HG02642 (cell line): ENCODE measurements at regions not wholly inside any gene's neighbourhood (a gene's known extent, or its start where the extent isn't known, plus 50 kb on each side); places are given as distances from the start of the nearest gene placed in this dataset.

Experiments used
- ATAC-seq: cut with Tn5 transposase; IDR thresholded peaks from one replicate; pipeline ENCODE4 v1.9.1; 2021; ENCODE audit warnings: mild to moderate bottlenecking; ENCODE audit not compliant: unreplicated experiment, poor library complexity

DNA sequence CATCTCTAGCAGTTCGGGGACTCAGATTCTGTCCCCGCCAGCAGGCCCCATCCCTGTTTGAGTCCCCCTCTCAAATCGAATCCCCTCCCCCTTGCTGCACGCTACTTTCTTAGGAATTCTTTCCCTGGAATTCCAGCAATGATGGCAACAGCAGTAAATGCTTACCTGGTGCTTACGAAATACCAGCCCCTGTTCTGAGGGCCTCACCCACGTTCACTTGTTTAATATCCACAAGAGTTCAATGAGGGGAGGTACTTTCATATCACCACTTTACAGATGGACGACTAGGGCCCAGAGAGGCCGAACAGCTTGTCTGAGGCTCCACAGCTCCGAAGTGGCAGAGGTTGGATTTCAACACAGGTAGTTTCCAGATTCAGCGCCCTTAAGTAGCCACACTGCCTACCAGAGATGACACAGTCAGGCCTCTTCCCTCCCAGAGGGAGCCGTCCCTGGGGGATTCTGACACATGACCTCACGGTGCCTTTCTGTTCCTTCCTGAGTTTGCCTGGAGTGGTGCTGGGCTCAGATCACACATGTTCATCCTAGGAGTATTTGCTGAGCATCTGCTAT lies 120.7 kb upstream of the GSE1 start:
- no peak for ATAC-seq

GRCh38 chr16:85494315-85494714 lies 118.8 kb upstream of the GSE1 start:
- ATAC-seq: no peak

DNA sequence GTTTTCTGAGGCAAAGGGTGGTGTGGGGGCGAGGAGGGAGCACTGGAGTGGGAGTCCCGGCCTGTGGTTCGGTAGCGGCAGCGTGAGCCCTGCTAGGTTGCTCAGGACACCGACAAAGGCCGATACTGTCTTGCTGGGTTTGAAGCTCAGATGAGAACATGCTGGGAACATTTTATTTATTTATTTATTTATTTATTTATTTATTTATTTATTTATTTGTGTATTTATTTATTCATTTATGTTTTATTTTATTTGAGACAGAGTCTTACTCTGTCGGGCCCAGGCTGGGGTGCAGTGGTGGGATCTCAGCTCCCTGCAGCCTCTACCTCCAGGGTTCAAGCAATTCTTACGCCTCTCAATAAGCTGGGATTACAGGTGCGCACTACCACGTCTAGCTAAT lies 117.9 kb upstream of the GSE1 start:
- ATAC-seq: no peak

- ATAC-seq: no peak
Observed at GRCh38 chr16:85495823-85496538, 117.1 kb upstream of the GSE1 start.

- no peak for ATAC-seq
Observed at GRCh38 chr16:85497622-85498314, 115.4 kb upstream of the GSE1 start.

- peak; percentile 57 for ATAC-seq
Observed at GRCh38 chr16:85498607-85499006, 114.5 kb upstream of the GSE1 start.

DNA sequence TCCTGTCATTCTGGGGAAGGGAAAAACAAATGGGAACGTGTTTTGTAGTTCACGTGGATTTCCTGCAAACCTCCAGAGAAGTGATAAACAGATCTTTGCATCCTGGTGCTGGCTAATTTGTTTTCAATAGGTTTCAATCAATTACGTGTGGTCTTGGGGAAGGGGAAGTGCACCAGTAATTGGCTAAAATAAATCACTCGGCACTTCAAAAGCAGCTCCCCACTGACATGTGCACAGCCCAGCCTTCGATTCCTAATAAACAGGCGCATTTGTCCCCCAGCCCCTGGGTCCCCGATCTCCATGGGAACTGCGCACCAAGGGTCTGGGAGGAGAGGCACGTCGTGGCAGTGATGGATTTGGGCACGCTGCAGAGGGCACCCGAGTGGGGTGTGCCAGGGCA lies 112.9 kb upstream of the GSE1 start:
- ATAC-seq: no peak

DNA sequence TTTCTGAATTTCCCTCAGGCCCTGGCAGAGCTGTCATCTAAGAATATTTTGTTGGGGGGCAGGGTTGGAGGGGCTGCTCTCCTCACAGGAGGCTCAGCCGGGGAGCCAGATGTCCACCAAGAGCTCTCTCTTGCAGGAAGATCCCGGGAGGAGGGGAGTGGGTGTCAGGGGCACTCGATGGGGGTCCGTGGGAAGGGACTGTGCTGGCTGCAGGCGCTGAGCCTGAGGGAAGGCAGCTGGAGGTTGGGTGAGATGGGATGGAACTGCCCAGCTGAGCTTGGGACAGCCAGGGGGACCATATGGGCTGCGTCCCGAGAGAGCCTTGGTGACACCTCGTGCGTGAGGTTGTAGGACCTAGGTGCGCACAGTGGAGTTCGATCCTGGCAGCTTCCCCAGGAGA lies 111.2 kb upstream of the GSE1 start:
- ATAC-seq: no peak

DNA sequence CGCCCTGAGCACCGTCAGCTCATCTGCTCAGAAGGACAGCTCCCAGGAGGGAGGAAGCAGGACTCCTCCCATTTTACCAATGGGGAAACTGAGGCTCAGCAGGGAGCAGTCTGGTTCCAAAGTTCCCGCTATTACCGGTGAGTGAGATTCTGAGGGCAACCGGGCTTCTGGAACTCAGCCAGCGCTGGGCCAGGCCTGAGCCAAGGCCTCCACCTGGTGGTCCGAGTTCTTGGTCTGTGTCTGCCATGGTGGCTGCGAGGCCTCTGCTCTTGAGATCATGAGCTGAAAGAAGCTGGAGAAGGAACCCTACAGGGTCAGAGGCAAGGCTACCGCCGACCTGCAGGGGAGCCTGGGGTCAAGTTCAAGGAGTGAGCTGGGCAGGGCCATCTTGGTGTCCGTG lies 110.8 kb upstream of the GSE1 start:
- ATAC-seq: no peak

DNA sequence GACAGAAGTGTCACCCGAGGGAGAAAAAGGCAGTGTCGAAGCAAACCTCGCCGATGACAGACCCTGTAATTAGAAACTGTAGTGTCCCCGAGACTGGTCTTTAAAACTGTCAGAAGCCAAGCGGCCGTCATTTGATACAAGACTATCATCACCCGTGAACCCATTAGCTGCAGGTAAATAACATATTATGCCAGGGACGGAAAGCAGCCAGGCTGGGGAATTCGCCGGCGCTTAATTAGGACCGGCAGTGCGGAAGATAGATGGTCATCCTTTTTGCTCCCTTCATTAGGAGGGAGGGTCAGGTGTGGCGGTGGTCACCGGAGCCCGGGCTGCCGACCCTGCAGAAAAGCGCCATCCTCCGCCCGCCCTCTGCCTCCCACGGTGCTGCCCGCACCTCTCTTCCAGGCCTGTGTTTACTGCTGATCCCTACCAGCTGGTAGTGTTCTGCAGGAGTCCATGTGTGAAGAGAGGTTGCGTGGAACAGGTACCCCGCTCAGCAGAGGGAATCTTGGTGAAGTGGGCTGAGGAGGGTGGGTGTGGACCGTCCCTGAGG lies 109.4 kb upstream of the GSE1 start:
- ATAC-seq: no peak

- no peak for ATAC-seq
Observed at GRCh38 chr16:85504242-85504641, 108.9 kb upstream of the GSE1 start.

DNA sequence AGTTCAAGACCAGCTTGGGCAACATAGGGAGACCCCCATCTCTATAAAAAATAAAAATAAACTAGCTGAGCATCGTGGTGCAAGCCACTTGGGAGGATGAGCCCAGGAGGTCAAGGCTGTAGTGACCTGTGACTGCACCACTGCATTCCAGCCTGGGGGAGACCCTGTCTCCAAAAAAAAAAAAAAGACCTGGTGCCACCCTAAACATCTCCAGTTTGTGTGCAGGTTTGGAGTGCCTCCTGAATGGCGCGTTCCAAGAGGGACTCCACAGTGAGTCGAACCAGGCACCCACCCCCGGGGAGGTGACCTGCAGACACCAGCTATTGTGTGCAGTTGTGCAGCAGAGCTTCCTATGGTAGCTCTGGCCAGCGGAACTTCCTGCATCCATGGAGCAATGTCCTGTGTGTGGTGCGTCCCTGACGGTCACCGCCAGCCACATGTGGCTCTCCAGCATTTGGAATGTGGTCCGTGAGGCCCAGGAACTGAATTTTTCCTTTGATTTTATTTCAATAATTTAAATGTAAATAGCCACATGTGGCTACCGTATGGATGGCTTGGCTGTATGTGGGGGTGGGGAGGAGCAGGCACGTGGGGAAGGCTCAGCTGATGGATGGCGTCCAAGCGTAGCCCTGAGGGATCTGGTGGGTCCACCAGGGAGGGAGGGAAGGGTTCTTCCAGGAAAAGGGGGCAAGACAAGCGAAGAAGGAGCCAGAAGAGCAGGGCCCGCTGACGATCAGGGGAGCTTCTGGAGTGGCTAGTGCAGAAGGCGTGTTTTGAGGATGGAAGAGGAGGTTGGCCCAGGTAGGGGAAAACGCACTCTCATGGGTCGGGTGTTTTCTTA lies 107.1 kb upstream of the GSE1 start:
- no peak for ATAC-seq

DNA sequence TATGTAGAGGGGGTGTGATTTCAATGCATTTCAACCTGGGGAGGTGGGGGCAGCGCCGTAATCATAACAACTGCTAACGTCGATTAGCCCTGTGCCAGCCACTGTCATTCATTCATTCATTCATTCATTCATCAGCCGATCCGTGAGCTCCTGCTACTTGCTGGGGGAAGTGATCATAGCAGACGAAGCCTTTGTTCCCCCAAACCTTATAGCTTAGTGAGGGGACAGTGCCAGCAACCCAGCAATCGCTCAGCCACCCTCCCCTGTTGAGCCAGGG lies 106.5 kb upstream of the GSE1 start:
- ATAC-seq: no peak

- ATAC-seq: no peak
Observed at GRCh38 chr16:85507342-85507741, 105.8 kb upstream of the GSE1 start.

DNA sequence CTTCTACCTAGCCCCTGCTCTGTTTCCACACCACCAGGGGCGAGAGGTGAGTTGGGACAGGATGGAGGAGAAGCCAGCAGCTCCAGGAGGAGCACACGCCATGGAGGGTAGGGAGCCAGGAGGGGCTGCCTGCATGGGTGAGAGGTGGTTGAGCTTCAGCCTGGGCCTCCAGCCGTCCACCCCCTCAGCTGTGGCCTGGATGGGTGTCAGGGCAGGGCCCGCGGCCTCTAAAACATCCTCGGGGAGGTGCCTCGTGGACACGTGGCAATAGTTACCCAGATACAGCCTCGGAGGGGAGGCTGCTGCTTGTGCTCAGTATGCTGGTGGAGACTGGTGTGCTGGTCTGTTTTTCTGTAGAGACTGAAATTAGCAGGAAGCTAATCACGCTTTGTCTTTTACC lies 104.7 kb upstream of the GSE1 start:
- ATAC-seq: no peak

- no peak for ATAC-seq
Observed at GRCh38 chr16:85508993-85509392, 104.1 kb upstream of the GSE1 start.

GRCh38 chr16:85510041-85510659 lies 103.0 kb upstream of the GSE1 start:
- ATAC-seq: no peak

DNA sequence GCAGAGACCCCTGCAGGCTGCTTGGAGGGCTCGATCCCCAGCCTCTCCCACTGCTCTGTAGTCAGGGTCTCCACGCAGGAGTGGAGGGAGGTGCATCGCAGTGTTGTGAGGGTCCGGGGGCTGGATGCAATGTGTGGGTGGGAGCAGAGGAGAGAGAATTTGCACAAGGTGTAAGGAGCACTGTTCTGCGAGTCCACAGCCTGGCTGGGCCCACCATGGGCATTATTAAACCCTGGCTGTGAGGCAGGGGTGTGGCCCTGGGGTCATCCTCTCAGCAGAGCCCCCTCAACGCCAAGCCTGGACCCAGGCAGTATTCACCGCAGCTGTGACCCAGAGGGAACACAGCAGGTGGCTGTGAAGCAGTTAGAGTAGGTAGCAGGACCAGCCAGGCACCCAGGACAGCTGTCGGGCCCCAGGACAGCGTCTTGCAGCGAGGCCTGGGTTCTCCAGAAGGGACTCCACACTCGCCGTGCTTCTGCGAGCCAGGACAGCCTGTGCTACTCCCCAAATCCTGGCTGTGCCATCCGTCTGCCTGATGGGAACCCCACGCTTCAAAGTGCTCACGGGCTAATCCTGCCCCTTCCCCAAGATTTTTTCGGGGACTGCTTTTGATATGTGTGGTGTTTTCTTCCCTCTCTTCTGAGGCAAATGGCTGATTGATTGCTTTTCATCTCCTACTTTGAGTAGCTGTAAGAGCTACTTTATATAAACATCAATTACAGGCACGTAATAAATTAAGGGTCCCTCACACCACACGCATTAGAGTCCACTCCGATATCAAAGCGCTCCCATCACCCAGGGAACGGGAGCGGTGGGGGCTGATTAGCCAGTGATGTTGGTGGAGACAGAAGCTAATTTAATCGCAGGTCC lies 100.9 kb upstream of the GSE1 start:
- no peak for ATAC-seq

GRCh38 chr16:85512808-85513115 lies 100.4 kb upstream of the GSE1 start:
- no peak for ATAC-seq

DNA sequence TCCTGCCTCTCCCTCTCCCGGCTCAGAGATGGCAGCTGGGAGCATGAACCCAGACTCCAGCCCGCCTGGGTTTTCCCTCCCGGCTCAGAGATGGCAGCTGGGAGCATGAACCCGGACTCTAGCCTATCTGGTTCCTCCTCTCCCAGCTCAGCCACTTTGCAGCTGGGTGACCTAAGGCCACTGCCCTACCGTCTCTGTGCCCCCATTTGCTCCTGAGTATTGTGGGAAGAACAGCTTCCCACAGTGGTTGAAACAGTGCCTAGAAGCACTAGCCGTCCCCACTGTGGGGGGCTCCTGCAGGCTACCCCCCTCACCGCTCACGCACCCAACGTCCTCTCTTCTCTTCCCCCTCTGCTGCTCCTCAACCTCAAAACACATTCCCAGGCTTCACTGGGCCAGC lies 99.9 kb upstream of the GSE1 start:
- no peak for ATAC-seq
